Tibial artery (tissue), 4 donors: ENCODE measurements at regions not wholly inside any gene's neighbourhood (a gene's known extent, or its start where the extent isn't known, plus 50 kb on each side); places are given as distances from the start of the nearest gene placed in this dataset.
"Not testable (repeated sequence)": the region's sequence is repeated elsewhere in the genome, so short reads cannot be mapped to it uniquely, and the experiment has no call there.

Experiments
- DNase-seq, 2 donors: peaks; one replicate each; pipeline ENCODE4 v3.0.0-alpha.2; 2019
- H3K27ac ChIP-seq, 2 donors: fragments of 200-600 bp; sonication (generic) in 1 of 2; 1 replicate in 1 of 2; 2 replicates in 1 of 2; pipeline ENCODE4 v1.5.1; 2018 to 2019; ENCODE audit warnings: mild to moderate bottlenecking in 1 of 2
- H3K27me3 ChIP-seq, 2 donors: fragments of 200-600 bp; sonication (generic) in 1 of 2; one replicate each; pipeline versions ENCODE4 v1.5.1 to v1.6.0; 2016 to 2019
- H3K36me3 ChIP-seq, 3 donors: fragments of 200-600 bp; sonication (generic) in 2 of 3; one replicate each; pipeline ENCODE4 v1.5.1; 2016 to 2019; ENCODE audit warnings: mild to moderate bottlenecking in 2 of 3
- H3K4me1 ChIP-seq, 4 donors: fragments of 200-600 bp; sonication (generic) in 2 of 4; 1 replicate in 3 of 4; 2 replicates in 1 of 4; pipeline ENCODE4 v1.5.1; 2016 to 2019
- H3K4me3 ChIP-seq, 2 donors: fragments of 200-600 bp; sonication (generic) in 1 of 2; 1 replicate in 1 of 2; 2 replicates in 1 of 2; pipeline ENCODE4 v1.5.1; 2018 to 2019; ENCODE audit warnings: mild to moderate bottlenecking in 2 of 2
- H3K9me3 ChIP-seq, 3 donors: fragments of 200-600 bp; sonication (generic) in 1 of 3; one replicate each; pipeline ENCODE4 v1.5.1; 2016 to 2019
- CTCF ChIP-seq, 2 experiments: fragments of 200-600 bp in 1 of 2; fragments of 450-650 bp in 1 of 2; IDR thresholded peaks; one replicate each; pipeline ENCODE4 v1.5.1; 2017 to 2019; ENCODE audit warnings: antibody characterized with exemption in 2 of 2, mild to moderate bottlenecking in 1 of 2, moderate library complexity in 1 of 2
- intact Hi-C: fragments of 100-400 bp; cut with DNase I; formaldehyde crosslinking; loops from one replicate; pipeline ENCODE4 v1.15.0; 2023; ENCODE audit warnings: low total_unique reads

GRCh38 chr2:14903709-14904374, 271.3 kb downstream of the LRATD1 start:
- no peak for TF ChIP-seq CTCF (IDR thresholded peaks at IDR 0.05)
- no peaks in the 10 kb centered on the region for H3K36me3 ChIP-seq
- no peaks in the 10 kb centered on the region for H3K27me3 ChIP-seq
- H3K9me3 ChIP-seq: no peaks in the 10 kb centered on the region
- no peak overlapping the region for H3K27ac ChIP-seq
- intact Hi-C loops: no loop called here
- no peak overlapping the region for H3K4me3 ChIP-seq
- DNase-seq: no peak
- H3K4me1 ChIP-seq: no peaks in the 10 kb centered on the region

- DNase-seq, H3K27ac ChIP-seq, H3K4me1 ChIP-seq, H3K9me3 ChIP-seq, H3K4me3 ChIP-seq, H3K27me3 ChIP-seq, intact Hi-C loops, H3K36me3 ChIP-seq: not testable (repeated sequence)
These were observed 271.9 kb downstream of the LRATD1 start for GRCh38 chr2:14904378-14904777.

GRCh38 chr2:14905571-14905970, 273.1 kb downstream of the LRATD1 start:
- intact Hi-C loops: no loop called here
- Histone ChIP-seq H3K36me3 (no peaks in the 10 kb centered on the region), H3K9me3 (no peaks in the 10 kb centered on the region), H3K27ac (no peak overlapping the region), H3K4me3 (no peak overlapping the region), H3K27me3 (no peaks in the 10 kb centered on the region), H3K4me1 (no peaks in the 10 kb centered on the region)
- DNase-seq: no peak
- no peak for TF ChIP-seq CTCF (IDR thresholded peaks at IDR 0.05)

GRCh38 chr2:14907014-14907612, 274.6 kb downstream of the LRATD1 start:
- Histone ChIP-seq H3K4me1 (no peaks in the 10 kb centered on the region), H3K27ac (no peak overlapping the region), H3K9me3 (no peaks in the 10 kb centered on the region), H3K4me3 (no peak overlapping the region), H3K36me3 (no peaks in the 10 kb centered on the region), H3K27me3 (no peaks in the 10 kb centered on the region)
- no peak for TF ChIP-seq CTCF (IDR thresholded peaks at IDR 0.05)
- no peak for DNase-seq
- intact Hi-C loops: no loop called here

GRCh38 chr2:14909795-14910194, 277.3 kb downstream of the LRATD1 start:
- no peaks in the 10 kb centered on the region for H3K27me3 ChIP-seq
- no peak overlapping the region for H3K4me3 ChIP-seq
- no peaks in the 10 kb centered on the region for H3K4me1 ChIP-seq
- H3K36me3 ChIP-seq: no peaks in the 10 kb centered on the region
- TF ChIP-seq CTCF (IDR thresholded peaks at IDR 0.05): no peak
- intact Hi-C loops: no loop called here
- H3K27ac ChIP-seq: no peak overlapping the region
- H3K9me3 ChIP-seq: no peaks in the 10 kb centered on the region
- no peak for DNase-seq

GRCh38 chr2:14910654-14911053, 278.1 kb downstream of the LRATD1 start:
- no peaks in the 10 kb centered on the region for H3K9me3 ChIP-seq
- no peak overlapping the region for H3K27ac ChIP-seq
- intact Hi-C loops: no loop called here
- no peaks in the 10 kb centered on the region for H3K4me1 ChIP-seq
- no peaks in the 10 kb centered on the region for H3K36me3 ChIP-seq
- no peak for TF ChIP-seq CTCF (IDR thresholded peaks at IDR 0.05)
- H3K27me3 ChIP-seq: no peaks in the 10 kb centered on the region
- no peak overlapping the region for H3K4me3 ChIP-seq
- DNase-seq: no peak
